ENCODE measurements at regions not wholly inside any gene's neighbourhood (a gene's known extent, or its start where the extent isn't known, plus 50 kb on each side); places are given as distances from the start of the nearest gene placed in this dataset.

- H3K4me1 ChIP-seq = no peaks in the 10 kb centered on the region
- intact Hi-C loops (cut with DNase I; ENCODE audit: low total_unique reads) = no loop called here
- no peak overlapping the region for H3K27ac ChIP-seq
- H3K9me3 ChIP-seq = peaks cover 0 to 19% (median 14%) of the 10 kb centered on the region in 3 donors
- no peak for DNase-seq
- H3K36me3 ChIP-seq = no peaks in the 10 kb centered on the region
- no peak overlapping the region for H3K4me3 ChIP-seq
- H3K27me3 ChIP-seq = no peaks in the 10 kb centered on the region
- TF ChIP-seq CTCF (IDR thresholded peaks at IDR 0.05) = no peak
These were observed 239.8 kb downstream of the KTN1 start for GRCh38 chr14:55819610-55820304.

DNA sequence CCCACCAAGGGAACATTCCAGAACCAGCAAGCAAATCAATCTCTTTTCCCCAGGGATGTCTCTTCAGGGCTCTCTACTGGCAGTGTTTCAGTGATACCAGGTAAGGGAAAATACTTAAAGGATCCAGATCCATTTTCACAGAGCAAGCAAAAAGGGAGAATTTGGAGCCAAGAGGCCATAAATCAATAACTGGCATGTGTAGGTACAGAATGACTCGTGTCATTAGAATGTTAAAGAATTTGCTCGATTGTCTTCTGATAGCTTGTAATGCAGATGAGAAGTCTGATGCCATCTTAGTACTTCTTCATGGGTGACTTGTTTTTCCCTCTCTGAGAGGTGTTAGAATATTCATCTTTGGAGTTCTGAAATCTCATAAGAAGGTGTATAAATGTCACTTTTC, 242.9 kb downstream of the KTN1 start:
- no peak overlapping the region for H3K4me3 ChIP-seq
- no peaks in the 10 kb centered on the region for H3K27me3 ChIP-seq
- DNase-seq = no peak
- no peak overlapping the region for H3K27ac ChIP-seq
- TF ChIP-seq CTCF (IDR thresholded peaks at IDR 0.05) = no peak
- H3K36me3 ChIP-seq = no peaks in the 10 kb centered on the region
- H3K9me3 ChIP-seq = peaks cover 0 to 19% (median 14%) of the 10 kb centered on the region in 3 donors
- H3K4me1 ChIP-seq = no peaks in the 10 kb centered on the region
- intact Hi-C loops (cut with DNase I; ENCODE audit: low total_unique reads) = no loop called here

DNA sequence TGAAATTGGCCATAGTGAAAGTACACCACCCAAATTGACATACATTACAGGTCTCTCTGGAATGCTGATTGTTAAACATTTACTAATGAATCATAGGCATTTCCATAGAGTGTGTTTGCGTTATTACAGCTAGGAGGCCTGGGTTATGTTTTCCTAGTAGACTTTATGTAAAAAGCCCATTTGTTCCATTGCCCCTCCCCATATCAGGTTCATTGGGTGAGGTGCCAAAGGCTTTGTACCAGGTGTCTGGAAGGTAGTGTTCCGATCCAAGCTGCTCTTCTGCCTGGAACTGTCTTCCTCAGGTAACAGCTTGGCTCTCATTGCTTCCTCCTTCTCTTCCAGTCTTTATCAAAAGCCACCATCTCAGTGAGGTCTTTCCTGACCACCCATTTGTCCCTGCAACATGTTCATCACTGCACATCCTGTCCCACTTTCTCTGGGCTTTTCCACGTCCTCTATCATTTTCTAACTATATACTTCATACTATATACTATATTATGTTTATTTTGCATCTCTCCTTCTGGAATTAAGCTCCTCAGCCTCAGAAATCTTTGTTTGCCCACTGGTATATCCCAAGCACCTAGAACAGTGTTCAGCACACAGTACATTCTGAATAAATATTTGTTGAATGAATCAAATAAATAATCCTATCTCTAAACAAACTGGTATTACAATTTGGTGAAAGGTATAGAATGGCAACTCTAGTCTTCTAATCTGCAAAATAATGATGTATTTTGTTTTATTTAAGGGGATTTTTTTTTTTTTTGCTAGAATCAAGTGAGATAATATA, 252.3 kb downstream of the KTN1 start:
- intact Hi-C loops (cut with DNase I; ENCODE audit: low total_unique reads) = no loop called here
- DNase-seq = no peak
- Histone ChIP-seq H3K4me1 (no peaks in the 10 kb centered on the region), H3K4me3 (no peak overlapping the region), H3K36me3 (no peaks in the 10 kb centered on the region), H3K9me3 (no peaks in the 10 kb centered on the region), H3K27me3 (no peaks in the 10 kb centered on the region), H3K27ac (no peak overlapping the region)
- no peak for TF ChIP-seq CTCF (IDR thresholded peaks at IDR 0.05)

- TF ChIP-seq CTCF (IDR thresholded peaks at IDR 0.05) = no peak
- Histone ChIP-seq H3K27me3 (no peaks in the 10 kb centered on the region), H3K9me3 (no peaks in the 10 kb centered on the region), H3K4me1 (no peaks in the 10 kb centered on the region), H3K36me3 (no peaks in the 10 kb centered on the region), H3K4me3 (no peak overlapping the region), H3K27ac (no peak overlapping the region)
- intact Hi-C loops (cut with DNase I; ENCODE audit: low total_unique reads) = no loop called here
- DNase-seq = no peak
These were observed 253.0 kb downstream of the KTN1 start for GRCh38 chr14:55832974-55833373.

DNA sequence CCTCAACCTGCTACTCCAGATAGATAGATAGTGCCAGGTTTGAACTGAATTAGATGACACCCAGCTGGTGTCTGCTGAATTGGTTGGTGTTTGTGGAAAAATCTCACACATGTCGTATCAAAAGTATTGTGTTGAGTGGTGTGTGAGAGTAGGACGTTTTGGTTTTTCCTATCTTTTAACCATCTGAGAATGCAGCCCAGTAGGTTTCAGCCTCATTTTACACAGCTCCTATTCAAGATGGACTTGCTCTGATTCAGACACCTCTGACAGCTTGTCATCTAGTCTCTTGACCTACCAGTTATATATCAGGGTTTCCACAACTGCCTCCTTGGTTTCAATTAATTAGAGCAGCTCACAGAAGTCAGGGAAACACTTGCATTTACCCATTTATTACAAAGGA, 254.4 kb downstream of the KTN1 start:
- Histone ChIP-seq H3K36me3 (no peaks in the 10 kb centered on the region), H3K9me3 (no peaks in the 10 kb centered on the region), H3K4me1 (no peaks in the 10 kb centered on the region), H3K27me3 (no peaks in the 10 kb centered on the region), H3K4me3 (no peak overlapping the region), H3K27ac (no peak overlapping the region)
- intact Hi-C loops (cut with DNase I; ENCODE audit: low total_unique reads) = no loop called here
- DNase-seq = no peak
- no peak for TF ChIP-seq CTCF (IDR thresholded peaks at IDR 0.05)

Measured in tibial artery (tissue), 4 donors.